Activated CD4-positive, alpha-beta T cell treated with anti-CD3 and anti-CD28 coated beads, Interleukin-2, amount 50 U/mL, for 1 hour (primary cell): ENCODE measurements at regions not wholly inside any gene's neighbourhood (a gene's known extent, or its start where the extent isn't known, plus 50 kb on each side); places are given as distances from the start of the nearest gene placed in this dataset.
"Not testable (repeated sequence)": the region's sequence is repeated elsewhere in the genome, so short reads cannot be mapped to it uniquely, and the experiment has no call there.

Source experiments
- DNase-seq: peaks from one replicate; pipeline ENCODE4 v3.0.0-alpha.2; 2020

DNA sequence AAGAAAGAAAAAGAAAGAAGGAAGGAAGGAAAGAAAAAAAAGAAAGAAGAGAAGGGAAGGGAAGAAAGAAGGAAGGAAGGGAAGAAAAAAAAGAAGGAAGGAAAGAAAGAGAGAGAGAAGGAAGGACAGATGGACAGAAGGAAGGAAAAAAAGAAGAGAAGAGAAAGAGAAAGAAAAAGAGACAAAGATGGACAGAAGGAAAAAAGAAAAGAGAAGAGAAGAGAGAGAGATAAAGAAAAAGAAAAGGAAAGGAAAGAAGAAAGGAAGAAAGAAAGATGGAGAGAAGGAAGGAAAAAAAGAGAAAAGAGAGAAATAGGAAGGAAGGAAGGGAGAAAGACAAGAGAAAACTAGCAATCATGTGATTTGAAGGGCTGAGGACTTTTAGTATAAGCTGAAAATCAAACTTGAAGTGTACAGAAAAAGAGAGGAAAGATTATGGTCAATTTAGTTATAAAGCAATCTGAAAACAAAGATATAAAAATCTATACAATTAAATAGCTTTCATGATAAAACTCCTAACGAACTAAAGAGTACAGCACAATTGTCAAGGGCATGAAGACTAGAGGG, 115.3 kb downstream of the LTN1 start:
- DNase-seq, result no peak

DNA sequence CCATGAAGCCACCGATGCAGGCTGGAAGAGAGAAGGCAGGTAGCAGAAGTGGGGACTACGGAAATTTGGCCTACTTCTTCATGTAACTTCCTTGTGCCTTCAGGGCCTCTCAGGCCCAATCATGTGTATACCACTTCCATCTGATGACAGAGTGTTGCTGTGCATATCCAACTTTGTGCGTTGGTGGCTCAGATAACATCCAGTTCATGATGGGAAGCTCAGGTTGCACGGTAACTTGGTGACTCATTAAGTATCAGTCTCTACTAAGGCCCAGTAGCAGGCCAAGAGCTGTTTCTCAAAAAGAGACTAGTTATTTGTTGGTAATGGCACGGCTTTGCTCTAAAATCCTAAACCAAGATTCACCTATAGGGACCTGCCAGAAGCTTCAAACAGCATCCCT, 117.6 kb downstream of the LTN1 start:
- DNase-seq, result no peak

DNA sequence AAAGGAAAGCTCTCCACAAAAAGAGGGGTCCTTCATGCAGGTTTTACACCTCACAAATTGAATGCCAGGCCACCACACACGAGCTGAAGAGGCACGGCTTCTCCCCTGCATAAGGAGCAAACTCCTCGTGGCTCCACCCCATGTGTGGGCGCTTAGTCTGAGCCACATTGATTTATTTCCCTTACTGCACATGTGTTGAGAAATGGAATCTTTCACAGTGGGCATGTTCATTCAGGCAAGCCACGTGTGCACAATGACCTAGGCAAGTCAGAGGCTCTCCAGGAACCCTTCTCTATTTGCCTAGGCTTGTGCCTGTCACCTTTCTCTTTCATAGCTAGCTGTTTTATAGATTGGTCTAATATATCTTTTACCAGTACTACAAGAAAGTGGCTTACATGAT, 120.5 kb downstream of the LTN1 start:
- no peak for DNase-seq

DNA sequence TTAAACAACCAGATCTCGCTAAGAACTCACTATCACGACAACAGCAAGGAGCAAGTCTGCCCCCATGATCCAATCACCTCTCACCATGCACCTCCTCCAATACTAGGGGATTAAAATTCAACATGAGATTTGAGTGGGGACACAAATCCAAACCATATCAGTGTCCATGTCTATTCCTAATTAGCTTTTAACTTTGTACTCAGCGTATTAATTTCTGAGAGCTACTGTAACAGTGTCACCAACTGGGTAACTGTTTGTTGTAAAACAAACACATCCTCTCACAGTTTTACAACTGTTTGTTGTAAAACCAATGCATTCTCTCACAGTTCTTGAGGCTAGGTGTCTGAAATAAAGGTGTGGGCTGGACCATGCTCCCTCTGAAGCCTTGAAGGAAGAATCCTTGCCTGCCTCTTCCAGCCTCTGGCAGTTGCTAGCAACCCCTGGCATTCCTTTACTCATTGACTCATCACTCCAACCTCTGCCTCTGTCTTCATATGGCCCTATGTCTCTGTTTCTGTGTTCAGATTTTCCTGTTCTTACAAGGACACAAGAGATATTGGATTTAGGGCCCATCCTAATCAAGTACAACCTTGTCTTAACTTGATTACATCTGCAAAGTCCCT, 121.2 kb downstream of the LTN1 start:
- no peak for DNase-seq

DNA sequence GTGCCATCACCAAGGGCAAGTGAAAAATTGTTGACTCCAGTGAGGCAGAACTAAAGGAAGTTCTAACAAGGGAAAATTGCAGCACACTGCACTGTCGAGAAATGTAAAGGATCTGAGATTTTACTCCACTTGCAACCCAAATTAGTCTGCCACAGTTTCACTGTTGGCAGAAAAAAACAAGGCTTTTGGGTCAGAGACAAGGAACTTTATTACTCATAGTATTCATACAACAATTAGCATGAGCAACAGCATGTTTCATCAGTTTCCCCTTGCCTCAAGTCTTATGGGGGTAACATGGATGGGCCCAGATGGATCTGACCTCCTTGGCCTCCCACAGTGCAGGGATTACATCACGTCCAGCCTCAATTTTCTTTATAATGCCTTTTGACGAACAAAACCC, 125.3 kb downstream of the LTN1 start:
- DNase-seq, result no peak

DNA sequence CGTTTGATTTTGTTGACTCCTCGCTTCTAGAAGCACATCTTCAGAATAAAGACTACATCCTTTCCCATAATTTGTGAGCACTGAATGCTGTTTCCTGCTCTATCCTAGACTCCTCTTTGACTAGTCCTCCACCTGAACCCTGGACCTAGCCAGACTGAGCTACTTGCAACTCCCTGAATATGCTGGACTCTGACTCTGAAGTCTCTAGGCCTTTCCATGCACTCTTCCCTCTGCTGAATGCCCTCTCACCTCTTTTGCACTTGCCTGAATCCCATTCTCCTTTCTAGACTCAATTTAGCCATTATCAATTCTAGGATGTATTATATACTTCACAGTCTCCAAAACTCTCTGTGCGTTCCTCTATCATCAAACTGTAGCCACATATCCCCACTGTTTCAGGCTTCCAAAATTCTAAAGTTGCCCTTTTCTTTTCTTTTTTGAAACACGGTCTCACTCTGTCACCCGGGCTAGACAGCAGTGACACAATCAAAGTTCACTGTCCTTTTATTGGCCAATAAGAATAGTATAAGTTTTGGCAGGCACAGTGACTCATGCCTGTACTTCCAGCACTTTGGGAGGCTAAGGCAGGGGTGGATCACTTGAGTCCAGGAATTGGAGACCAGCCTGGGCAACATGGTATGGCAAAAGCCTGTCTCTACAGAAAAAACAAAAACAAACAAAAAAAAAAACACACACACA, 127.0 kb downstream of the LTN1 start:
- DNase-seq, result no peak

DNA sequence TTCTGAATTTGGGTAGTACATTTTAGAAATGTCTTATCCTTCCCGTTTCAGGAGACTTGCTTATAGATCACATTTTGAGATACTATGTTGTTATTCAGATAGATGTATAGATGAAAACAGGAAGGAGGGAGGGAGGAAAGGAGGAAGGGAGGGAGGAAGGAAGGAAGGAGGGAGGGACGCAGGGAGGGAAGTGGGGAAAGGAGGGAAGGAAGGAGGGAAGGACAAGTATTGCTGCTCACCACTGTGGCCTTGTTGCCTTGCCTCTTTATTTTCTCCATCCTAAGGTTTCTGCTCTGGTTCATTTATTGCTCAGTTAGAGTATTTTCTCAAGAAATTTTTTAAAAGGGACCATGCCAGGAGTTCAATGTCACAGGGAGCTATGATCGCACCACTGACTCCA, 134.3 kb downstream of the LTN1 start:
- no peak for DNase-seq

DNA sequence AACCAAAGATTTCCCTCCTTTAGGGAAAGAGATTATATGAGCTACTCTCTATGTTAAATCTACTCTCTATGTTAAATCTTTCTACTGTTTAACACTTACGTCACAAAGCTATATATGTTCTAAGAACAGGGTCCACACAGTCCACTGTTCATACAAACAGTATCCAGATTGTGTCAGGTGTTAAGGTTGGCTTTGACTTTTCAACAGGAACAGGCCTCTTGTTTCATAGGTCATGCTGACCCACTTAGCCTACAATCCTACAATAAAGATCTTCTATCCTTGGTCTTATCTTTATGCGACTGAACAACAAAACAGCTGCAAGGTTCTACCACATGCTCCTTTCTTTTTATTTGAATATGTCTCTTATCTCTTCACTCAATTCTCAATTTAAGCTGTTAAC, 134.9 kb downstream of the LTN1 start:
- no peak for DNase-seq

DNA sequence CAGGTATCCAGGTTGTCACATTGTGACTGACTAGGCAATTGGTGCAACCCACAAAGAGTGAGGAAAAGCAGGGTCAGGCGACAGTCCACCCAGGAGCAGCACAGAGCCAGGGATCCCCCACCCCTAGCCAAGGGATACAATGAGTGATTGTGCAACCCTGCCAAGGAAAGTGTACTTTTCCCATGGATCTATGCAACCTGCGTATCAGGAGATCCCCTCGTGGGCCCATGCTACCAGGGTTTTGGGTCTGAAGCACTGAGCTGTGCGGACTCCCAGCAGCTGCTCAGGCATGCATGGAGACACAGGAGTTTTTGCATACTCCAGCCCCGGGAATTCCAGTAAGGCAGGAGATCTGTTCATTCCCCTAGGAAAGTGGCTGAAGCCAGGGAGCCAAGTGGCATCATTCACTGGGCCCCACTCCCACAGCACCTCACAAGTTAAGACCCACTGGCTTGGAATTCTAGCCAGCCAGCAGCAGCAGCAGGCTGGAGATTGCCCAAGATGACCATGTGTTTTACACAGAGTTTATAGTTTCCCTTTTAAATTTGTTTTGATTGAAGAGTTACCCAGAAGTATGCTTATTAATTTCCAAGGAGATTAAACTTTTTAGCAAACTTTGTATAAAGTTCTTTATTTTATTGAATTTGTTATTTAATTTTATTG, 136.0 kb downstream of the LTN1 start:
- DNase-seq, result no peak

DNA sequence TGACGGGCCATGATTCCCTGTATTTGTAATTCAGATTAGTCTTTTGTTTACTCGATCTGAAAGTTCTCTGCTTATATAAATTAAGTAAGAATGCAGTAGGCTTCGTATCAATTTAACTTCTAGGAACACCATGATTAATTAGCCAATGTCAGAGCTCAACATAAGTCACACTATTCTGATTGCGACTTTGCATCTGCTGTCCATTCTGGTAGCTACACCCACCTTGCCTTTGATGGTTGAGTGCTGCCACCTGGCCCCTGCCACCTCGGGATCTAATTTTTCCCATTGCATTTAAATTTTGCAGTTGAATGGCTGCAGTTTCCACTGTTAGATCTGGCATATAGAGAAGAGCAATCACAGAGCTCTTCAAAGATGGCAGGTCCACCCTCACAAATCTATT, 140.0 kb downstream of the LTN1 start:
- no peak for DNase-seq

DNA sequence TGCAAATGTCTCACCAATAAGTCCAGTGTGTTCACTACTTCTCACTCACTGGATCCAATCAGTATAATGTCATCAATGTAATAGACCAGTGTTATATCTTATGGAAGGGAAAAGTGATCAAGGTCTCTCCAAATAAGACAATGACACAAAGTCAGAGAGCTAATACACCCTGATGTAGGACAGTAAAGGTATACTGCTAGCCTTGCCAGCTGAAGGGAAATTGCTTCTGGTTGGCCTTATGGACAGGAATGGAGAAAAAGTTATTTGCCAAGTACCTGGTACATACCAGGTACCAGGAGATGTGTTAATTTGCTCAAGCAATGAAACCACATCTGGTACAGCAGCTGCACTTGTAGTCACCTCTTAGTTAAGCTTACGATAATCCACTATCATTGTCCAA, 141.0 kb downstream of the LTN1 start:
- no peak for DNase-seq

DNA sequence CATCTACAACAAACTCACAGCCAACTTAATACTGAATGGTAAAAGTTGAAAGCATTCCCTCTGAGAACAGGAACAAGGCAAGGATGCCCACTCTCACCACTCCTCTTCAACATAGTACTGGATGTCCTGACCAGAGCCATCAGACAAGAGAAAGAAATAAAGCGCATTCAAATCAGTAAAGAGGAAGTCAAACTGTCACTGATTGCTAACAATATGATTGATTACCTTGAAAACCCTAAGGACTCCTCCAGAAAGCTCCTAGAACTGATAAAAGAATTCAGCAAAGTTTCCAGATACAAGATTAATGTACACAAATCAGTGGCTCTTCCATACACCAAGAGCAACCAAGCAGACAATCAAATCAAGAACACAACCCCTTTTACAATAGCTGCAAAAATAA, 153.4 kb downstream of the LTN1 start:
- DNase-seq, result not testable (repeated sequence)

DNA sequence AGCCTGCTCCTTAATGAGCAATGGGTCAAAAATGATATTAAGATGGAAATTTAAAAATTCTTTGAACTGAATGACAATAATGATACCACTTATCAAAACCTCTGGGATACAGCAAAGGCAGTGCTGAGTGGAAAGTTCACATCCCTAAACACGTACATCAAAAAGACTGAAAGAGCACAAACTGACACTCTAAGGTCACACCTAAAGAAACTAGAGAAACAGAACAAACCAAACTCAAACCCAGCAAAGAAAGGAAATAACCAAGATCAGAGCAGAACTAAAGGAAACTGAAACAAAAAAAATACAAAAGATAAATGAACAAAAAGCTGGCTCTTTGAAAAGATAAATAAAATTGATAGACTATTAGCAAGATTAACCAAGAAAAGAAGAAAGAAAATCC, 155.3 kb downstream of the LTN1 start:
- DNase-seq, result not testable (repeated sequence)

DNA sequence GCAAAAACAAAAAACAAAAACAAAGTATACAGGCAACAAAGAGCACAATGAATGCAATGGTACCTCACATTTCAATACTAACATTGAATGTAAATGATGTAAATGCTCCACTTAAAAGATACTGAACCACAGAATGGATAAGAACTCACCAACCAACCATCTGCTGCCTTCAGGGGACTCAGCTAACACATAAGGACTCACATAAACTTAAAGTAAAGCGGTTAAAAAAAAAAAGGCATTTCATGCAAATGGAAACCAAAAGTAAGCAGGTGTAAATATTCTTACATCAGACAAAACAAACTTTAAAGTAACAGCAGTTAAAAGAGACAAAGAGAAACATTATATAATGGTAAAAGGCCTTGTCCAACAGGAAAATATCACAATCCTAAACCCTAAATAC, 156.1 kb downstream of the LTN1 start:
- DNase-seq, result not testable (repeated sequence)

DNA sequence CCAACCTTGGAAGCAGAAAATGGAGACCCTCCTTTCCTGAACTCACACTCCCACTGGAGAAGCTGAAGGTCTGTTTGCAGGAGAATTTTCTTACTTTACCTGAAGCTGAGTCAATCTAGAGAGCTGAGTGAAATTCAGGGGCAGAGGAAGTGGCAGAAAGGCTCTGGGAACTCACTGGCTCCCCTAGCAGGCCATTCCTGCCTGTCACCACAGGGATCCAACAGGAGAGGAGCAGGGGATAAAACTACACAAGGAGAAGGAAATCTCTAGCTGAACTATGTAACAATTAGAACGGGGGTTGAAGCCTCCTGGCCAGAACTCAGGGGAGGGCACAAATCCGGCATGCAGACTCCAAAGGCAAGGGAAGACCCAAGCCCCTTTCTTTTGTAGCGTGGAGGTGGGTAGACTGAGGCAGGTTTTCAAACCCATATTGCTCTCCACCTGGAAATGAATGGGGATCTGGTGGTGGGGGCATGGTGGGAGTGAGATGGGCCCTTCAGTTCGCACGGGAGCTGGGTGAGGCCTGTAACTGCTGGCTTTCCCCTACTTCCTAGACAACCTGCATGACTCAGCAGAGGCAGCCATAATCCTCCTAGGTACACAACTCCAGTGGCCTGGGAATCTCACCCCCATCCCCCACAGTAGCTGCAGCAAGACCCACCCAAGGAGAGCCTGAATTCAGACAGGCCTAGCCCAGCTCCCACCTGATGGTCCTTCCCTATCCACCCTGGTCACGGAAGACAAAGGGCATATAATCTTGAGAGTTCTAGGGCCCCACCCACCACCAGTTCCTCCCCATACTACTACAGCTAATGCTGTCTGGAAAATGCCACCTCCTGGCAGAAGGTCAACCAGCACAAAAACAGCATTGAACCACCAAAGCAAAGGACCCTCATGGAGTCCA, 158.1 kb downstream of the LTN1 start:
- DNase-seq, result no peak

DNA sequence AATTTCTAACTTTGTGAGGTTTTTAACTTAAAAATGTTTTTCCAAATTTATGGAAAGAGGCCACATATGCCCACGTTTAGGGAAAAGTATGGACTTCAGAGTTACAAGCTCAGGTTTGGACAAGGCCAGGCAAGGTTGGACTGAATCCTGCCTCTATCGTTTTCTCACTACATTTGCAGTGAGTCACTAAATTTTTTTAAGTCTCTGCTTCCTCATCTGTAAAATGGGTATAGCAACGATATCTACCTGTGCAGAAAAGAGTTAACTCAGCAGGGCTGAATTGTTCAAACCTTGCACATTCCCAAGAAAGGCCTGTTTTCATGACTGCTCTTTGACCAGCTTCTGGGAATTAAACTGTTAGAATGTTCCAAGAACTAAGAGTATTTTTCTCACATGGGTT, 159.1 kb downstream of the LTN1 start:
- no peak for DNase-seq

DNA sequence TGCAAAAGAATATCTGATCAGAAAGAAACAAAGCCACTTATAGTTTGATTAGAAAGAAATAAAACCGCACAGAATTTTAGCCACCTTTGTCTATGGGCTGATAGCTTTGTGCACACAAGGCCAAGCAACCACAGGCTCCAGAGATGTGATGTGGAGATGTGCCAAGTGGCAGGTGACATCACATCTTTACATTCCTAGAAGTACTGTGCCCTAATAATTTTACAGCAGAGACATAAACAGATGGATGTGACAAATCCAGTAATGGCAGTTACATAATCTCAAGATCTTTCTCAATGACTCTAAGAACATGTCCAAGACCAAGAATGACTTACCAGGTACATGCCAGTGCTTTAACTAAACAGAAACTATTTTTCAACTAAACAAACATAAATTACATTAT, 159.5 kb downstream of the LTN1 start:
- no peak for DNase-seq

DNA sequence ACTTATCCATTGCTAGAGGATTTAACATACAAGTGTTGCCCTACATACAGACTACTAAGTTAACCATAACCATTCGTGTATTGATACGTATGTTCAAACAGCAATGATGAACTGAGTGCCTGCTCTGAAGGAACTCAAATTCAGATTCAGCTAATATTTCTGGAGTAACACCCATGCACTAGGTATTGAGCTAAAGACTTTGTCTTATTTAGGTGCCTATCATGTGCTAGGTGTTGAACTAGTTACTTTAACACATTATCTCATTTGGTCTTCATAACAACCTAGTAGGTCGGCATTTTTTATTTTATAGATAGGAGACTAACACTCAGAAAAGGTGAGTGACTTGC, 160.0 kb downstream of the LTN1 start:
- no peak for DNase-seq

DNA sequence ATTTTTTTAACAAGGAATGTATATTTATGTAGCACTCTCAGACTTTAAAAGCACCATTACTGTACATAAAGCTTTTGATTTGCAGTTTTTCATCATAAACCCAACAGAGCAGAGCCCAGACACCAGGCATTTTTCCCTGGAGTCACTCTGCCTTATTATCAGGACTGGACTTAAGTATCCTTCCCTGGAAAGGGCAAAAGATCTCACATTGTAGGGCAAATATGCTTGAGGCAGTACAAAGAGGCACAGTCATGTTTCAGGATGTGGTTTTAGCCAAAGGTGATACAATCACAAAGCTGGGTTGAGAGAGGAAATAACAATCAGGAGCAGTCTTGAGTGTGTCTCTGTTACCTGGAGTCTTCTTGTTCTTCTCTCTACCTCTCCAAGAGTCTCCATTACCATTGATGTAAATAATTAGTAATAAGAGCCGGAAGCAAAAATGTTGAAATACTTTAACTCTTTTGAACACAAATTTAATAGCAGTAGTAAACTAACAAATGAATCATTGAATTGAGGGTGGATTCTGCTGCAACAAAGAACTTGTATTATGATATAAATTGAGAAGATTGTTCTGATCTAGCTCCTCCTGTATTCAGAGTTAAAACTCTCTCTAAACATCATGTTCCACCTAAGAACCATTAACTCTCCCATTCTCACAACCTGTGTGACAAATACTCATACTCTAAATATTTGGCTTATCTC, 160.5 kb downstream of the LTN1 start:
- DNase-seq, result no peak

DNA sequence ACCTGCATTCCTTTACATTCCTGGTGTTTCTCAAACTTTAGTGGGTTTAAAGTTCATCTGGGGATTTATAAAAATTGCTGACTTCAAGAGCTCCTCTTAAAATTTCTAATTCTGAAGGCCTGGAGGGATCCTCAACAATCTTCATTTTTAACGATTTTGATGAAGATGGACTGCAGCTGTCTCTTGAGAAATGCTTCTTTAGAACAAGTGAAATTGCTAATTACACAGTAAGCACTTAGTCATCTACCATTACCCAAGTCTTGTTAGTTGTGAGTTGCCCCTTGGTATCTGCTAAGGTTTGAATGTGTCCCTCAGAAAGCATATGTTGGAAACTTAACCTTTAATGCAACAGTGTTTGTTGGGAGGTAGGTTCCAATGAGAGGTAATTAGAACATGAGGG, 163.7 kb downstream of the LTN1 start:
- DNase-seq, result no peak

DNA sequence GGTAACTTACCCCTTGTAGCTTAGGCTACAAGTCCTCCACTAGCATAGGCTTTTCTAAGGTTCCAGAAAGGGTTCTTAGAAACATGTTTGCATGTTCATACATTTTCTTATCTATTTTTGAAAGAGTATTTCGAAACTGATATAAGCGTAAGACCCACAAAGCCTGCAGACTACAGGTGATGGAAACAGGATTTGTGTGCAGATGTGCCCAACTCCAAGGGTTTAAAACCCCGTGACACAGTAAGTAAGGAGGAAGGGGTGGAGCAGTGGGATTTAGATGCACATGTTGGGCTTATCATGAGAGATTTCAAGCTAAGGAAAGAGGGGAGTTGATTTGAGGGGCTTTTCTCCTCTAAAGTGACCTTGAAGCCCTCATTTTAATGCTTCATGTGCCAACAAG, 164.7 kb downstream of the LTN1 start:
- no peak for DNase-seq

DNA sequence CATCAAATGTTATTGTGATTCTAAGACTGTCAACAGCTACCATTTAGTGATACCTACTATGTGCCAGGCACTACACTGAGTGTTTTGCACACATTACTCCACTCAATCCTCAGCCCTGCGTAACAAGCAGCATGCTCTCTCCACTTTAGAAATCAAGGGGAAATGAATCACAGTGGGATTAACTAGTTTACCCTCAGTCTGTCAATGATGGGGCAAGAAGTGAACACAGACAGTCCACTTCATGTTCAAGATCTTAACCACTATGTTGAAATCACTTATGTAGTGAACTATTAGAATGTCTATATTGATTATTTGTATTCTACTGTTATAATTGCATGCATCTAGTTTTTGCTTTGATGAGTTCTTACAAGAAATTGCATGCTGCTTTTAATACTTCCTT, 165.3 kb downstream of the LTN1 start:
- DNase-seq, result no peak

DNA sequence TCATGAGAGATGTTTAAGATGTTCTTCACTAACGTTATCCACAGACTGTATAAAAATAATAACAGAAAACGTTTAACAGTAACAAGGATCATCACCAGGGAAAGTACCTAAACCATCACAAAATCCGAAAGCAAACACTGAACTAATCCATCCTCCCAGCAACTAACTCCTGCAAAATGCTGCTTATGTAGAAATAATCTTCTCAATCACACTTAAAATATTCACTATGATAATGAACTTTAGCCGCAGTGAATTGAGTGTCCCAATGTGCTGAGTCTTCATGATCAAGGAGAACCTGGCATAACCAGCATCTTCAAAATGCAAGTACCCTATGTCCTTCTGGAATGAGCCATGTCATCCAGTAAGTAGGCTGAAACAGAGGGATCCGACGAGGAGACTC, 166.1 kb downstream of the LTN1 start:
- DNase-seq, result no peak
